ENCODE measurements at regions not wholly inside any gene's neighbourhood (a gene's known extent, or its start where the extent isn't known, plus 50 kb on each side); places are given as distances from the start of the nearest gene placed in this dataset.

DNA sequence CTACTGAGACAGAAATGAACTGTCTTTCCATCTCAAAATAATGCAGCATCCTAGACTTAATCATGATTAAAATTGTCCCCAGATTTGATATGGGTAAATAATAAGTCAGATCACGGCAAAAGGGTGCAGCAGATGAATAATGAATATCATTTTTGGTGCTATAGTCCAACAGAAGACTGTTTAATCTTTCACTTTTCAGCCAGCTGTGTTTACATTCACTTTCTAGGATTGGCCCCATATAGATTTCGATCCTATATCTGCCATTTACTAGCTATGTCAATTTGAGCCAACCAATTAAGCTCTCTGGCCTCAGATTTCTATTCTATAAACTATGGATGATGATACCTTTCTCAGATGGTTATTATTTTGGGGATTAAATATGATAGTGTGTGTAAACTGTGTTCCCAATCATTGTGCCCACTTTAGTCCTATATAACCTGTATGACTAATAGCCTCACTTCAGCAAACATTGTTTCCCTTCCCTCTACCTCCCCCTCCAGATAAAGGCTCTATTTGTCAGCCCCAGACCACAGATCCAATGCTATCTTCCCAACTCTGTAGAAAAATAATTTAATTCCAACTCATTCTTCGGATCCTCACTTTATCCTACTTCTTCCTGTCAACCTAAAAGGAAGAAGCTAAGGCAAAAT is 53.6 kb upstream of the NT5E start:
- DNase-seq, result no peak

GRCh38 chr6:85395746-85396145 is 54.1 kb upstream of the NT5E start:
- no peak for DNase-seq

- no peak for DNase-seq
Observed at GRCh38 chr6:85394853-85395538, 54.9 kb upstream of the NT5E start.

GRCh38 chr6:85394199-85394598 is 55.7 kb upstream of the NT5E start:
- DNase-seq, result no peak

GRCh38 chr6:85392379-85392778 is 57.5 kb upstream of the NT5E start:
- DNase-seq, result no peak

- no peak for DNase-seq
Observed at GRCh38 chr6:85390775-85391174, 59.1 kb upstream of the NT5E start.

- no peak for DNase-seq
Observed at GRCh38 chr6:85390105-85390728, 59.7 kb upstream of the NT5E start.

- DNase-seq, result no peak
Observed at GRCh38 chr6:85389151-85389797, 60.6 kb upstream of the NT5E start.

- DNase-seq, result no peak
Observed at GRCh38 chr6:85388531-85388930, 61.4 kb upstream of the NT5E start.

- DNase-seq, result no peak
Observed at GRCh38 chr6:85385636-85386315, 64.1 kb upstream of the NT5E start.

- no peak for DNase-seq
Observed at GRCh38 chr6:85383042-85383441, 66.8 kb upstream of the NT5E start.

- no peak for DNase-seq
Observed at GRCh38 chr6:85382541-85382940, 67.3 kb upstream of the NT5E start.

- DNase-seq, result no peak
Observed at GRCh38 chr6:85372915-85373270, 77.0 kb upstream of the NT5E start.

DNA sequence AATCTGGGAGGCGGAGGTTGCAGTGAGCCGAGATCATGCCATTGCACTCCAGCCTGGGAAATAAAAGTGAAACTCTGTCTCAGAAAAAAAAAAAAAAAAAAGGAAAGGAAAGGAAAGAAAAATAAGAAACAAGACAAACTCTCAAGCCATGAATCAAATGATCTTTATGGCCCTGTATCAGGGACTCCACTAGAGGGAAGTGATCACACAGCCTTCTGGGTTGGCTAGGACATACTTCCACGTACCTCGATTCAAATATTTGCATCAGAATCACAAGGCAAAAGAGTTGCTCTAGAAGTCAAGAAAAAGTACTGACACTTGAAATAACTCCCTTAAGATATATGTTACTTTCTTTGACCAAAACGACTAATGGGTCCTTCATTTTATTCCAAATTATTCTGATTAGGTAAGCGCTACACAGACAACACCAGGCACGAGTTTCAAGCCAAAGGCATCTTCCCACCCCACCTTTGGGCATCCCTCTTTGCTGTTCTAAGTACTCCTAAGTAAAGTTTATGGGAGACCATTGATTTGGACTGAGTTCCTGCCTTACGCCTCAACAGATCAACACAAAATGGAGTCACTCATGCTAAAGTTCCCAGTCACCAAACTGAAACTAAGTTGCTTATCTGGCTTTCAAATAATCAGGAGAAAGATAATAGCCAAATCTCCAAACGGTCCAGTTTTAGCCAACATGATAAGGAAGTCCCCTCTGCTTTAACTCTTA is 77.5 kb upstream of the NT5E start:
- DNase-seq, result no peak

DNA sequence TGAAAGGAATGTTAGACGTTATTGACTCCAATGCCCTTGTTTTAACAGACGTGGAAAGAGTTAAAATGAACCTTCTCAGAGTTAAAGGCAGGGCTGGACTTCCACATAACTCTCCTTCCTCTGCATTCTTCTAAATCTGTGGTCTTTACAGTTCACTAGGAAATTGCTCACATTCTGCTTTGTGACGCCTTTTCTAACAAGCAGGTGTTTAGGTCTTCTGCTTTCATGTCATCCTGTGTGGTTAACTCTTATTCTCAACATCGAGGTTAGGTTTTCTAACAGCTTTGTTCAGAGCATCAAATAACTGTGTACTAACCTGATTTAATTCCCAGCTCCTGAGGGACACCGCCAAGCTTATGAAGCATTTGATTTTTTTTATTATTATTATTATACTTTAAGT is 81.3 kb upstream of the NT5E start:
- no peak for DNase-seq

- DNase-seq, result no peak
Observed at GRCh38 chr6:85364344-85364743, 85.5 kb upstream of the NT5E start.

GRCh38 chr6:85363870-85364269 is 86.0 kb upstream of the NT5E start:
- no peak for DNase-seq

GRCh38 chr6:85362652-85363310 is 87.1 kb upstream of the NT5E start:
- DNase-seq, result no peak

DNA sequence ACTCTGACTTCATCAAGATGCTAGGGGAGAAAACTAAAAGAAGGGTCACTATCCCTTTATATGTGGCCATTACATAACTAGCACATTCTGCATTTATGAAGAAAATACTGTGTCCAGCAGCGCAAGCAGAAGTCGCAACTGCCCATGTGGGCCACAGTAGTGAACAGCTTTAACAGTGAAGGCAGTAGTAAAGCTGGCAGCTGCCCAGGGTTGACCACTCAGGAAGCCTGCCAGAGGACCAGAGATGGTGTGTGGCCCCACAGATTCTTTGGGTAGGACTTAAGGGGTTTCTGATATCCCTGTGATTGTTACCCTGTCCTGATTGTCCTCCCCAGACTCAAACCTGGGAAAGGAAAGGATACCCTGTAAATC is 88.3 kb upstream of the NT5E start:
- DNase-seq, result no peak

- peak; percentile 50 for DNase-seq
Observed at GRCh38 chr6:85360794-85361642, 88.9 kb upstream of the NT5E start.

DNA sequence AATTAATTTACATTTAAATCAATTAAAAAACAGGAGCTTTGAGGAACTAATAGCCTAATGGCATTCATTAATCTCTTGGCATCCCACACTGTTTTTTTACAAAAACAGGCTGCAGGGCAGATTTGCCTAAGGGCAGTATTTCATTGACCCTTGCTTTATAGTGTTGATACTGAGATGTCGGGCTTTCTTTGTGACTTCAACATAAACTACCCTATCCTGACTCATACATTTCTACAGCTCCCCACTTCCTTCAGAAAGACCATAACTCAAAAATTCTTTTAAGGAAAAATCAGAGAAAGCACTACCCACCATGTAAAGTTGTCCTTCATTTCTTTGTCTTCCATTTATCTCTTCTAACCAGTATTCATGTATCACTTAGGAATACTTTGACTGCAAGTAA is 92.2 kb upstream of the NT5E start:
- no peak for DNase-seq

All from skin of body (tissue), 1 donor.